BE2C (cell line): ENCODE measurements at regions not wholly inside any gene's neighbourhood (a gene's known extent, or its start where the extent isn't known, plus 50 kb on each side); places are given as distances from the start of the nearest gene placed in this dataset.

Experiments
- DNase-seq: peaks from one replicate; pipeline ENCODE4 v3.0.0-alpha.2; 2020
- H3K27me3 ChIP-seq: fragments of 250-450 bp; sonication (Bioruptor Pico); 2 replicates; pipeline ENCODE4 v1.5.1; 2020; ENCODE audit warnings: mild to moderate bottlenecking
- H3K36me3 ChIP-seq: fragments of 250-450 bp; sonication (Bioruptor Pico); 2 replicates; pipeline ENCODE4 v1.5.1; 2020; ENCODE audit warnings: mild to moderate bottlenecking
- H3K4me1 ChIP-seq: fragments of 250-450 bp; sonication (Bioruptor Pico); 2 replicates; pipeline ENCODE4 v1.5.1; 2020
- H3K4me3 ChIP-seq: 2 replicates; pipeline ENCODE4 v1.5.1; 2011; ENCODE audit warnings: low read depth, low read length
- H3K9me3 ChIP-seq: fragments of 250-450 bp; sonication (Bioruptor Pico); 2 replicates; pipeline ENCODE4 v1.5.1; 2020
- TF ChIP-seq, protein P1 (sequence below): IDR thresholded peaks from 2 replicates; pipeline ENCODE4 v1.5.1; 2012; ENCODE audit warnings: mild to moderate bottlenecking, low read depth, low read length

DNA sequence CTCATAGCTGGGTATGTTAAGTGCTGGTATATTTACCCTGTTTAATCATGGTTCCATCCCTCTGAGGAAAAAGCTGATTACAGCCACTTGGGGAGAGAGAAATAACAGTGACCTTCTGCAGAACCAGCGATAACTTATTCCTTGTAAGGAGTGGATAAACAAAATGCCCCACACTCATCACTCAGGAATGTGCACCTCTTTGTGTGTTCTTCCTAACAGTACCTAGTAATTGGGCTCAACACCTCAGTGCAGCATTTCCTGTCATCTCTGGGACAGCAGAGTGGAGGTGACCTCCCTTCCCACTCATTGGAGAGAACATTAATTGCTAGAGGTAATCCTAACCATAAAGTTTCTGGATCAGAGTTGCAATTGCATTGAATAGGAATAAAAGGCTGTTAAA is 112.5 kb upstream of the F3 start:
- no peak for DNase-seq
- H3K4me3 ChIP-seq, result no peak overlapping the region
- TF ChIP-seq, protein P1, sequence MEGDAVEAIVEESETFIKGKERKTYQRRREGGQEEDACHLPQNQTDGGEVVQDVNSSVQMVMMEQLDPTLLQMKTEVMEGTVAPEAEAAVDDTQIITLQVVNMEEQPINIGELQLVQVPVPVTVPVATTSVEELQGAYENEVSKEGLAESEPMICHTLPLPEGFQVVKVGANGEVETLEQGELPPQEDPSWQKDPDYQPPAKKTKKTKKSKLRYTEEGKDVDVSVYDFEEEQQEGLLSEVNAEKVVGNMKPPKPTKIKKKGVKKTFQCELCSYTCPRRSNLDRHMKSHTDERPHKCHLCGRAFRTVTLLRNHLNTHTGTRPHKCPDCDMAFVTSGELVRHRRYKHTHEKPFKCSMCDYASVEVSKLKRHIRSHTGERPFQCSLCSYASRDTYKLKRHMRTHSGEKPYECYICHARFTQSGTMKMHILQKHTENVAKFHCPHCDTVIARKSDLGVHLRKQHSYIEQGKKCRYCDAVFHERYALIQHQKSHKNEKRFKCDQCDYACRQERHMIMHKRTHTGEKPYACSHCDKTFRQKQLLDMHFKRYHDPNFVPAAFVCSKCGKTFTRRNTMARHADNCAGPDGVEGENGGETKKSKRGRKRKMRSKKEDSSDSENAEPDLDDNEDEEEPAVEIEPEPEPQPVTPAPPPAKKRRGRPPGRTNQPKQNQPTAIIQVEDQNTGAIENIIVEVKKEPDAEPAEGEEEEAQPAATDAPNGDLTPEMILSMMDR, result no peak

DNA sequence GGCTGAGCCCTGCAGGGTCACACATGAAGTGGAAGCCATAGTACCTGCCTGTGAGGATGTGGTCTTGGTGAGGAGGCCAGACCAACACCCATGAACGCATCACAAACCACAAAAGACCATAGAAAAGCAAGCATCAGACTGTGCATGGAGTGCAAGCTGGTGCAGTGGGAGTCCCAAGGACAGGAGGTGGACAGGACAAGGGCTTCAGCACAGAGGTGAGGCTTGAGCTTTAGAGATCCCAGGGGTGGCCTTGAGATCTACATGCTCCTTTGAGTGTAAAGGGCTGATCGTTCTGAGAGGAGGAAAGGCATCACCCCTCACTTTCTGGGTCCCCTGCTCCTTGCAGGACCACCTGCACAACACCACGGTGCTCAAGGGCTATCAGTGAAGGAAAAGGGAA is 111.9 kb upstream of the F3 start:
- no peaks in the 10 kb centered on the region for H3K4me1 ChIP-seq
- no peak for DNase-seq
- H3K9me3 ChIP-seq, result no peaks in the 10 kb centered on the region
- H3K36me3 ChIP-seq, result no peaks in the 10 kb centered on the region
- TF ChIP-seq, protein P1, result no peak
- H3K4me3 ChIP-seq, result no peak overlapping the region
- H3K27me3 ChIP-seq, result no peaks in the 10 kb centered on the region

More for the DNA sequence above, 112.5 kb upstream of the F3 start:
- Histone ChIP-seq H3K9me3 (no peaks in the 10 kb centered on the region), H3K27me3 (no peaks in the 10 kb centered on the region), H3K36me3 (no peaks in the 10 kb centered on the region), H3K4me1 (no peaks in the 10 kb centered on the region)

GRCh38 chr1:94651076-94651475 is 109.5 kb upstream of the F3 start:
- Histone ChIP-seq H3K4me1 (no peaks in the 10 kb centered on the region), H3K9me3 (no peaks in the 10 kb centered on the region), H3K36me3 (no peaks in the 10 kb centered on the region), H3K4me3 (no peak overlapping the region), H3K27me3 (no peaks in the 10 kb centered on the region)
- DNase-seq, result no peak
- TF ChIP-seq, protein P1, result no peak

DNA sequence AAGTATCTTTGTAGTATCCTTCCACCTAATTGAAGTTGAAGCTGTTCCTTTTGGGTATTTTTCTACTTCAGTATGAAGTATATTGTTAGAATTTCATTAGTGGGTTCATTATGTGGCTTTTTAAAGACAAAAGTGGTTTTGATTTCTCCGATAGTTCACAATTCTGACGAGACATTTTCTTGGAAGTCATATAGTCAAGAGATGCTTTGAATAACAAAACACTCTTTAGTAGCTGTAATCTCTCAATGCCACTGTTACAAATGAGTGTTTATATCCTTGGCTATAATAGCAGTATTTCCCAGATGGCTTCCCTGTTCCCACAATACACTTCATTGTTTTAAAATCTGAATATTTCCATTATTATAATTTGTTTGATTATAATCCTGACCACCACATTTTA is 108.7 kb upstream of the F3 start:
- no peak for DNase-seq
- TF ChIP-seq, protein P1, result no peak
- no peaks in the 10 kb centered on the region for H3K4me1 ChIP-seq

GRCh38 chr1:94648225-94649007 is 106.9 kb upstream of the F3 start:
- no peaks in the 10 kb centered on the region for H3K4me1 ChIP-seq
- H3K27me3 ChIP-seq, result no peaks in the 10 kb centered on the region
- TF ChIP-seq, protein P1, result no peak
- no peak for DNase-seq
- H3K36me3 ChIP-seq, result no peaks in the 10 kb centered on the region
- no peaks in the 10 kb centered on the region for H3K9me3 ChIP-seq
- H3K4me3 ChIP-seq, result no peak overlapping the region

More for the DNA sequence above, 108.7 kb upstream of the F3 start:
- no peaks in the 10 kb centered on the region for H3K27me3 ChIP-seq
- no peaks in the 10 kb centered on the region for H3K9me3 ChIP-seq
- H3K4me3 ChIP-seq, result no peak overlapping the region
- H3K36me3 ChIP-seq, result no peaks in the 10 kb centered on the region

- TF ChIP-seq, protein P1, result no peak
- H3K4me3 ChIP-seq, result no peak overlapping the region
- H3K4me1 ChIP-seq, result no peaks in the 10 kb centered on the region
- no peaks in the 10 kb centered on the region for H3K36me3 ChIP-seq
- no peaks in the 10 kb centered on the region for H3K9me3 ChIP-seq
- H3K27me3 ChIP-seq, result no peaks in the 10 kb centered on the region
- DNase-seq, result no peak
These were observed 105.4 kb upstream of the F3 start for GRCh38 chr1:94646786-94647555.
